Suprapubic skin (tissue), 3 donors: ENCODE measurements at regions not wholly inside any gene's neighbourhood (a gene's known extent, or its start where the extent isn't known, plus 50 kb on each side); places are given as distances from the start of the nearest gene placed in this dataset.

Experiments used
- CTCF ChIP-seq, 2 donors: fragments of 200-600 bp in 1 of 2; fragments of 450-650 bp in 1 of 2; sonication (generic) in 1 of 2; IDR thresholded peaks; one replicate each; pipeline ENCODE4 v1.5.1; 2016 to 2019; ENCODE audit warnings: antibody characterized with exemption in 2 of 2, mild to moderate bottlenecking in 1 of 2, moderate library complexity in 1 of 2
- POLR2A ChIP-seq, 2 donors: fragments of 450-650 bp; IDR thresholded peaks; one replicate each; pipeline ENCODE4 v1.6.1; 2017; ENCODE audit warnings: antibody characterized with exemption in 2 of 2, mild to moderate bottlenecking in 2 of 2, moderate library complexity in 2 of 2

DNA sequence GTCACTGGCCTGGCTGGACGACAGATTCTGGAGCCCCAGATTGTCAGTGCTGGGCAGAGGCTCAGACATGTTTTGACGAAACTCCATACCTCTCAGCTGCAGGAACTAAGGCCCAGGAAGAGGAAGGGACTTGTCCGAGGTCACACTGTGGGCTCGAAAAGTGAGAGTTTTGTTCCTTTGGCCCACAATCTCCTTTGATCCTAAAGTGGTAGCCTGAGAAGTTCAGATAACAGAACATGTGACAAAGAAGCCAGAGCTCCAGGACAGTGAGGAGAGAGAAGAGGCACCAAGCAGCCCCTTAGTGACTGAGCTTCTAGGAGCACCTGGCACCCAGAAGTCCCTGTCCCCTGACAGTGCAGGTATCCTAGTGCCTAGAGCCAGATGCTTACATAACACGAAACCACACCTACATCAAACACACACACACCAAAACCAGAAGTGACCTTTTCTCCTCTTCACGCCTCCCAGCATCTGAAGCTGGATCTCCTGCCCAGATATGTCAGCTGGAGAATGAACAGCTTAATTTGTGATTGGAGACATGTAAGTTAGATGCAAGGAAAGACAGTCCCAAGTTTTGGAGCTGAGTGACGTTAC, 88.9 kb downstream of the ADRB2 start:
- TF ChIP-seq CTCF (IDR thresholded peaks at IDR 0.05) (no peak), POLR2A (IDR thresholded peaks at IDR 0.05) (no peak)
